22Rv1 (cell line): ENCODE measurements at regions not wholly inside any gene's neighbourhood (a gene's known extent, or its start where the extent isn't known, plus 50 kb on each side); places are given as distances from the start of the nearest gene placed in this dataset.

Experiments used
- ZFX ChIP-seq: fragments of 450-650 bp; IDR thresholded peaks from 2 replicates; pipeline ENCODE4 v1.6.1; 2017; ENCODE audit warnings: antibody characterized with exemption, borderline replicate concordance
- TF ChIP-seq, protein P1 (sequence below): fragments of 450-650 bp; IDR thresholded peaks from 2 replicates; pipeline ENCODE4 v1.5.1; 2017; ENCODE audit warnings: mild to moderate bottlenecking

DNA sequence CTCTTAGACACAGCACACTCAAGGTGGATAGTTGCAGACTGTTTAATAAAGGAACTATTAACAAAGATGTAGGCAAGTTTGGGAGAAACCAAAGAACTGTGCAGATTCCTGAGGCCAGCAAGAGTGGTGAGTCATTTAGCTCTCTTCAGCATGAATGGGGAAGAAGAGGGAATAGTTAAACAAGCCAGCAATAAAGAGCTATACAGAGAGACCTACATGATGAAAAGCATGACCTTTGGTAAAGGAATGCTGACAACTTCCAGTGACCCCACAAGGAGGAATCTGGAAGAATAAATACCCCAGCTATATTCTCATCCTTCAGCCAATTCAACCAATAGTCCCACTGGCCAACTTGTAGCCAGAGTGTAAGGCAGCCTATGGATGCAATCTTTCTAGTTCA lies 706.0 kb upstream of the GRAMD2B start:
- TF ChIP-seq, protein P1, sequence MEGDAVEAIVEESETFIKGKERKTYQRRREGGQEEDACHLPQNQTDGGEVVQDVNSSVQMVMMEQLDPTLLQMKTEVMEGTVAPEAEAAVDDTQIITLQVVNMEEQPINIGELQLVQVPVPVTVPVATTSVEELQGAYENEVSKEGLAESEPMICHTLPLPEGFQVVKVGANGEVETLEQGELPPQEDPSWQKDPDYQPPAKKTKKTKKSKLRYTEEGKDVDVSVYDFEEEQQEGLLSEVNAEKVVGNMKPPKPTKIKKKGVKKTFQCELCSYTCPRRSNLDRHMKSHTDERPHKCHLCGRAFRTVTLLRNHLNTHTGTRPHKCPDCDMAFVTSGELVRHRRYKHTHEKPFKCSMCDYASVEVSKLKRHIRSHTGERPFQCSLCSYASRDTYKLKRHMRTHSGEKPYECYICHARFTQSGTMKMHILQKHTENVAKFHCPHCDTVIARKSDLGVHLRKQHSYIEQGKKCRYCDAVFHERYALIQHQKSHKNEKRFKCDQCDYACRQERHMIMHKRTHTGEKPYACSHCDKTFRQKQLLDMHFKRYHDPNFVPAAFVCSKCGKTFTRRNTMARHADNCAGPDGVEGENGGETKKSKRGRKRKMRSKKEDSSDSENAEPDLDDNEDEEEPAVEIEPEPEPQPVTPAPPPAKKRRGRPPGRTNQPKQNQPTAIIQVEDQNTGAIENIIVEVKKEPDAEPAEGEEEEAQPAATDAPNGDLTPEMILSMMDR: no peak
- no peak for TF ChIP-seq ZFX
